Psoas muscle (tissue), 7 donors: ENCODE measurements at regions not wholly inside any gene's neighbourhood (a gene's known extent, or its start where the extent isn't known, plus 50 kb on each side); places are given as distances from the start of the nearest gene placed in this dataset.
"Not testable (repeated sequence)": the region's sequence is repeated elsewhere in the genome, so short reads cannot be mapped to it uniquely, and the experiment has no call there.

ENCODE experiments used
- ATAC-seq, 4 donors: fragments of 200-7000 bp; cut with Tn5 transposase; one replicate each; pipeline ENCODE4 v1.9.1; 2020; ENCODE audit warnings: moderate library complexity in 3 of 4, mild to moderate bottlenecking in 2 of 4
- DNase-seq, 2 donors: peaks; one replicate each; pipeline ENCODE4 v3.0.0-alpha.2; 2020
- H3K27ac ChIP-seq: fragments of 200-600 bp; one replicate; pipeline ENCODE4 v1.8.0; 2022
- H3K27me3 ChIP-seq, 3 donors: fragments of 200-600 bp in 1 of 3; one replicate each; pipeline versions ENCODE4 v1.6.1 to v1.8.0; 2013 to 2022; ENCODE audit warnings: low read length in 2 of 3, mild to moderate bottlenecking in 2 of 3, moderate library complexity in 1 of 3; ENCODE audit not compliant: insufficient read depth in 3 of 3
- H3K36me3 ChIP-seq, 2 donors: fragments of 200-600 bp in 1 of 2; one replicate each; pipeline versions ENCODE4 v1.6.1 to v1.8.0; 2013 to 2022; ENCODE audit warnings: low read depth in 1 of 2, mild to moderate bottlenecking in 1 of 2, moderate library complexity in 1 of 2; ENCODE audit not compliant: insufficient read depth in 1 of 2
- H3K4me1 ChIP-seq: fragments of 200-600 bp; one replicate; pipeline ENCODE4 v1.8.0; 2022
- H3K4me3 ChIP-seq: fragments of 200-600 bp; one replicate; pipeline ENCODE4 v1.8.0; 2022; ENCODE audit warnings: mild to moderate bottlenecking
- H3K9me3 ChIP-seq: fragments of 200-600 bp; one replicate; pipeline ENCODE4 v1.8.0; 2022
- WGBS, 3 donors: extraction: QIAGEN DNeasy Blood & Tissue Kit; methylation state at CpG; one replicate each; pipeline versions ENCODE4 v1.1.6 to v1.1.7; 2013; 5-methylcytosine and 5-hydroxymethylcytosine counted together
- intact Hi-C, 2 donors: fragments of 100-400 bp; cut with DNase I; formaldehyde crosslinking; loops; one replicate each; pipeline versions ENCODE4 v1.11.0 to v1.14.2; 2022
- TF ChIP-seq, protein P1 (sequence below): fragments of 200-600 bp; IDR thresholded peaks from one replicate; pipeline ENCODE4 v1.8.0; 2022; ENCODE audit warnings: antibody characterized with exemption
- donor health status: healthy with polysubstance abuse.
- donor health status: DM: no; HTN: no; CAD: no; lungs with moderate emphysema.
- donor health status: Bipolar disorder and iron deficiency.
- donor health status: healthy.
- donor health status: DM: yes; HTN: yes; CAD: no.
- donor health status: DM: no; HTN: no; CAD: no.
- donor health status: DM: yes; HTN: yes; CAD: no.

DNA sequence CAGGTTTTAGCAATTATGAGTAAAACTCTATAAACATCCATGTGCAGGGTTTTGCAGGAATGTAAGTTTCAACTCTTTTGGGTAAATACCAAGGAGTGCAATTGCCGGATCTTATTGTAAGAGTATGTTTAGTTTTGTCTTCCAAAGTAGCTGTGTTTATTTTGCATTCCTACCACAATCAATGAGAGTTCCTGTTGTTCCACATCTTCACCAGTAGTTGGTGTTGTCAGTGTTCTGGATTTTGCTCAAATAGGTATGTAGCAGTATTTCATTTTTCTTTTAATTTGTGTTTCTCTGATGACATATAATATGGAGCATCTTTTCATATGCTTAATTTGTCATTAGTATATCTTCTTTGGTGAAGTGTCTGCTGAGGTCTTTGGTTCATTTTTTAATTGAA, 185.1 kb upstream of the GALNT15 start:
- no peaks in the 10 kb centered on the region for H3K27me3 ChIP-seq
- no peaks in the 10 kb centered on the region for H3K36me3 ChIP-seq
- 89 to 97% (median 94%) methylated on average over 1 of the region's 1 CpG for WGBS, 3 donors
- no peaks in the 10 kb centered on the region for H3K9me3 ChIP-seq
- intact Hi-C loops, result no loop called here
- no peak for DNase-seq
- TF ChIP-seq, protein P1, sequence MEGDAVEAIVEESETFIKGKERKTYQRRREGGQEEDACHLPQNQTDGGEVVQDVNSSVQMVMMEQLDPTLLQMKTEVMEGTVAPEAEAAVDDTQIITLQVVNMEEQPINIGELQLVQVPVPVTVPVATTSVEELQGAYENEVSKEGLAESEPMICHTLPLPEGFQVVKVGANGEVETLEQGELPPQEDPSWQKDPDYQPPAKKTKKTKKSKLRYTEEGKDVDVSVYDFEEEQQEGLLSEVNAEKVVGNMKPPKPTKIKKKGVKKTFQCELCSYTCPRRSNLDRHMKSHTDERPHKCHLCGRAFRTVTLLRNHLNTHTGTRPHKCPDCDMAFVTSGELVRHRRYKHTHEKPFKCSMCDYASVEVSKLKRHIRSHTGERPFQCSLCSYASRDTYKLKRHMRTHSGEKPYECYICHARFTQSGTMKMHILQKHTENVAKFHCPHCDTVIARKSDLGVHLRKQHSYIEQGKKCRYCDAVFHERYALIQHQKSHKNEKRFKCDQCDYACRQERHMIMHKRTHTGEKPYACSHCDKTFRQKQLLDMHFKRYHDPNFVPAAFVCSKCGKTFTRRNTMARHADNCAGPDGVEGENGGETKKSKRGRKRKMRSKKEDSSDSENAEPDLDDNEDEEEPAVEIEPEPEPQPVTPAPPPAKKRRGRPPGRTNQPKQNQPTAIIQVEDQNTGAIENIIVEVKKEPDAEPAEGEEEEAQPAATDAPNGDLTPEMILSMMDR, result peak; percentile 14
- H3K27ac ChIP-seq, result no peak overlapping the region
- no peak overlapping the region for H3K4me3 ChIP-seq
- peaks cover 5% of the 10 kb centered on the region for H3K4me1 ChIP-seq
- no peak for ATAC-seq

DNA sequence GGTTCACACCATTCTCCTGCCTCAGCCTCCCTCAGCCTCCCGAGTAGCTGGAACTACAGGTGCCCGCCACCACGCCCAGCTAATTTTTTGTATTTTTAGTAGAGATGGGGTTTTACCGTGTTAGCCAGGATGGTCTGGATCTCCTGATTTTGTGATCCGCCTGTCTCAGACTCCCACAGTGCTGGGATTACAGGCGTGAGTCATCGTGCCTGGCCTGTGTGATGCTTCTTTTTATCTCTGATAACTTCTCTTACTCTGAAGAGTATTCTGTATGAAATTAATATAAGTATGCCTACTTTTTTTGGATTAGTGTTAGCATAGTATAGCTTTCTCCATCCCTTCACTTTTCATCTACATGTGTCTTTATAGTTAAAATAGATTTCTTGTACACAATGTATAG, 180.8 kb upstream of the GALNT15 start:
- ATAC-seq, result peak in 2 of 4 donors; percentile 45 to 64
- not testable (repeated sequence) for DNase-seq
- 90 to 93% (median 91%) methylated on average over 7 of the region's 7 CpGs for WGBS, 3 donors

DNA sequence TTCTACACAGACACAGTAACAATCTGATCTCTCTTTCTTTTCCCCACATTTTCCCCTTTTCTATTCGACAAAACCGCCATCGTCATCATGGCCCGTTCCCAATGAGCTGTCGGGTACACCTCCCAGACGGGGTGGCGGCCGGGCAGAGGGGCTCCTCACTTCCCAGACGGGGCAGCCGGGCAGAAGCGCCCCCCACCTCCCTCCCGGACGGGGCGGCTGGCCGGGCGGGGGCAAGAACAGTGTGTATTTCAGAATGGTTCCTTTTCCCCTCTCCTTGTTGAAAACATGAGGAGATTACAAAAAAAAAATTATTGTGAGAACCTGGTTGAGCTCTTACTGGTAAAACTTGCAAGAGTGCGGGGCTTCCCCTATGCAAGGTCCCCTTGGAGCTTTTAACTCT, 178.0 kb upstream of the GALNT15 start:
- H3K27me3 ChIP-seq, H3K36me3 ChIP-seq, H3K4me3 ChIP-seq, H3K9me3 ChIP-seq, DNase-seq, intact Hi-C loops, H3K27ac ChIP-seq, ATAC-seq: not testable (repeated sequence)
- 93 to 97% (median 95%) methylated on average over 17 of the region's 17 CpGs for WGBS, 3 donors
- H3K4me1 ChIP-seq, result peaks cover 12% of the 10 kb centered on the region

More for the DNA sequence above, 180.8 kb upstream of the GALNT15 start:
- peaks cover 12% of the 10 kb centered on the region for H3K4me1 ChIP-seq
- H3K27me3 ChIP-seq, intact Hi-C loops, H3K36me3 ChIP-seq, H3K9me3 ChIP-seq, H3K4me3 ChIP-seq, H3K27ac ChIP-seq: not testable (repeated sequence)

DNA sequence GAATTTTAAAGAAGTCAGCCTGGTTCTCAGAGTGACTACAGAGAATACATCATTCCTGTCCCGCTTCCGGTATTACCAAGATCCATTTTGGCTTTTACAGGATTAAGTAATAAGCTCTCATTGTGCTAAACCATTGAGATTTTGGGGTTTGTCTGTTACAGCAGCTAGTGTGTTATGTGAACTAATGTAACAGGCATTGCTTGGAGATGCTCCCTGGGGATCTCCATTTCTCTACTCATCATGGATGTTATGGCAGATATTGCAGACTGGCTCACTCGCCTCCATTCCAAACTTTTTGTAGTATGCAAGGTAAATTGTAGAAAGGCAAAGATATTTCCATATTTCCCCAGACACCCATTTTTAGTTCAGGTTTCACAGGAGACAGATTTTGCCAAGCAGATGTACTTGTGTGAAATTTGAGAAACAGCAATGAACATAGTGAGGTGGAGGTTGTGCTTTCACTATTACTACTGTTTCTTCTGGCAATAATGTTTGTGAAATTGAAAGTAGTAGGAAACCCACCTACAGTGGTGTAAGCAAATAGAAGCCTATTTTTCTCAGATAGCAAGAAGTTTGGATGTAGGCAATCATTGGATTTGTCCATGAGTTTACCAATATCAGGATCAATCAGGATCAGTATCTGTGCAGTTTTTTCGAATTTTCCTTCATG, 177.1 kb upstream of the GALNT15 start:
- no peak overlapping the region for H3K27ac ChIP-seq
- DNase-seq (no peak), ATAC-seq (no peak)
- H3K4me3 ChIP-seq, result no peak overlapping the region
- no peaks in the 10 kb centered on the region for H3K27me3 ChIP-seq
- WGBS, 3 donors, result 73 to 85% (median 80%) methylated on average over 4 of the region's 4 CpGs
- TF ChIP-seq, protein P1, result no peak
- intact Hi-C loops, result no loop called here
- H3K36me3 ChIP-seq, result no peaks in the 10 kb centered on the region
- no peaks in the 10 kb centered on the region for H3K9me3 ChIP-seq
- peaks cover 12% of the 10 kb centered on the region for H3K4me1 ChIP-seq

DNA sequence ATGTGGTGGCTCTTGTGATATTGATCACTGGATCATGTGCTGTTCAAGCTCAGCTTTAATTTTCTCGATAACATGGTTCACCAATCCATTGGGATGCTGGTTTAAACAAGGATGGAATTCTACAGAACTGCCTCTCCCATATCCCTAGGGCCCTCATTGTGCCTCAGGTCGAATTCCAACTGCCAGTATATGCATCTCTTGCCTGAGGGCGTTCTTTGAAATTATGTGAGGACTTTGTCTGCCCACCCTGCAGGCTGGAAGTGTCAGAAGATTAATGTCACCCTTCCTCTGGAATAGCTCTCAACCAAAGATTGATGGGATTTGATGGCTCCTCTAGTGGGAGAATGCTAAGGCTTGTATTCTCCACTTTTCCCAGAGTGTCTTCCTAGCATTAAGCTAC, 175.6 kb upstream of the GALNT15 start:
- intact Hi-C loops, result no loop called here
- Histone ChIP-seq H3K36me3 (no peaks in the 10 kb centered on the region), H3K27ac (no peak overlapping the region), H3K4me3 (no peak overlapping the region), H3K9me3 (no peaks in the 10 kb centered on the region), H3K27me3 (no peaks in the 10 kb centered on the region), H3K4me1 (peaks cover 12% of the 10 kb centered on the region)
- WGBS, 3 donors, result 62 to 70% (median 69%) methylated on average over 3 of the region's 3 CpGs
- DNase-seq, result no peak
- ATAC-seq, result no peak
- TF ChIP-seq, protein P1, result no peak

DNA sequence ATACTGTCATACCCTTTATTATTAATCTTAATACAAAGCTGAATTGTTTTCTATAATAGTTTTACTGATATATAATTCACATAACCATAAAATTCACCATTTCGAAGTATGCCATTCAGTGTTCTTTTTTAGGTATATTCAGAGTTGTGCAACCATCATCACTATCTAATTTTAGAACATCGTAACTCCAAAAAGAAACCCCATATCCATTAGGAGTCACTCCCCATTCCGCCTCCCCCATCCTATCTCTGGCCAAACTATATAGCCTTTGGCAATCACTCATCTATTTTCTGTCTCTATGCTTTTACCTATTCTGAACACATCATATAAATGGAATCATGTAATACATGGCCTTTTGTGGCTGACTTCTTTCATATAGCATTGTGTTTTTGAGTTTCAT, 169.7 kb upstream of the GALNT15 start:
- ATAC-seq, result peak; percentile 68 to 91 (median 74)

More for the DNA sequence above, 169.7 kb upstream of the GALNT15 start:
- WGBS, 3 donors, result 33 to 73% (median 40%) methylated on average over 3 of the region's 3 CpGs
- no peaks in the 10 kb centered on the region for H3K9me3 ChIP-seq
- peaks cover 11% of the 10 kb centered on the region for H3K4me1 ChIP-seq
- H3K27ac ChIP-seq, result no peak overlapping the region
- no peak for DNase-seq
- H3K36me3 ChIP-seq, result no peaks in the 10 kb centered on the region
- H3K27me3 ChIP-seq, result no peaks in the 10 kb centered on the region
- no peak overlapping the region for H3K4me3 ChIP-seq
- TF ChIP-seq, protein P1, result no peak
- intact Hi-C loops, result no loop called here
